GM18870 (cell line): ENCODE measurements at regions not wholly inside any gene's neighbourhood (a gene's known extent, or its start where the extent isn't known, plus 50 kb on each side); places are given as distances from the start of the nearest gene placed in this dataset.
"Not testable (repeated sequence)": the region's sequence is repeated elsewhere in the genome, so short reads cannot be mapped to it uniquely, and the experiment has no call there.

Experiments
- ATAC-seq: cut with Tn5 transposase; IDR thresholded peaks from one replicate; pipeline ENCODE4 v1.9.1; 2021; ENCODE audit warnings: moderate library complexity; ENCODE audit not compliant: unreplicated experiment

DNA sequence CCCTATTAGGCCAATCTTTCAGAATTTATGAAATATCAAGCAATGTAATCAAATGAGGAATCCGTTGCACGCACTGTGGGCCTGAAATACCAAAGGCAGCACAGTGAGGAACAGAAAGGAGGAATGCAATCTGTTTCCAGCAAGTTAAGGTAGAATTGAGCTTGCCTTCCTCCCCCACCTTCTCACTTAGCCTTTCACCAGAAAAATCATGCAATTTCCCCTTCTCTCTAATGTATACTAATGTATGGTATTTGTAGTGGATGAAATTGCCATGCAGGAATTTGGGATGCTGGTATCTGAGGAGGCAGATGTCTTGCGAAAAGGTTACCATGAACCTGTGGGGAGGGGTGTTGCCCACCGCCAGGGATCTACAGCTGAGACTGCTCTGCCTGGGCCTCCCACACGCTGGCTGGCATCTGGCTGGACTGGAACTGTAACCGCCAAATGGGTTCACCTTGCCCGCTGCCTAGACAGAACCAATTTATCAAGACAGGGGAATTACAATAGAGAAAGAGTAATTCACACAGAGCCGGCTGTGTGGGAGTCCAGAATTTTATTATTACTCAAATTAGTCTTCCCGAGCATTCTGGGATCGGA lies 222.4 kb upstream of the MYLIP start:
- ATAC-seq: no peak

DNA sequence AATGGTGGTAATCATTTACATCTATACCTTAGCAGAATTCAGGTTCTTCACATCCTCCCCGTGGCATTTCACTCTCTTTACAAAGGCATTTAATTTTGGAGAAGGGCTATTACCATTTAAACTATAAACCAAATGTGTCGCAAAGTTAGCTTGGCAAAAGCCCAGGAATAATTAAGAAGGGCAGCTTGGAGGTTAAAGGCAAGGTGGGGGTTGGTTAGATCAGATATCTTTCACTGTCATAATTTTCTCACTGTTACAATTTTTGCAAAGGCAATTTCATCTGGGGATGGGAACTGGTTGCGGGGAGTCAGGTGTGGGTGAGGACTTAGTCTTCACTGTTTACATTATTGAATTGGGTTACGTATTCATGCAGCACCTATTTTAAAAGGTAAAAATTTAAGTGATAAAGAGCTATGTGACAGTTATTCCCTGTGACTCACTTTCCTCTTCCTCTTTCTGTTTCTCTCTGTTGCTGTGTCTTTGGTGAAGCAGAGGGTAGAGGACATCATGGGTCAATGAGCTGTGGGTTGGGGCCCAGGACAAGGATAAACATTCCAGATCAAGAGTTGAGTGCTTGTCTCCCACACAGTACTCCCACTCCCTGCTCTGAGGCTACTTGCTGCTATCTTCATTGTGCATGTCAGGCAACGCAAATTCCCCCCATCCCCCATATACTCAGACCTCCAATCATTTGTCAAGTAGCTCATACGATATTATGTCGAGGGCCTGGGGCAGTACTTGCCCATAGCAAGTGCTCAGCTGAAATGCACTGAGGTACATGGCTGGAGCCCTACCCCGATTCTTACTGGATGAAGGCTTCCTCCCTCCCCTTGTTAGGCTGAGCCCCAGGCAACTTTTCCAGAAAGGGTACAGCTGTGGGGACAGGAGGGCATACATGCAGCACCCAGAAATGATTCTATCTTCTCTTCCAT lies 223.1 kb upstream of the MYLIP start:
- no peak for ATAC-seq

DNA sequence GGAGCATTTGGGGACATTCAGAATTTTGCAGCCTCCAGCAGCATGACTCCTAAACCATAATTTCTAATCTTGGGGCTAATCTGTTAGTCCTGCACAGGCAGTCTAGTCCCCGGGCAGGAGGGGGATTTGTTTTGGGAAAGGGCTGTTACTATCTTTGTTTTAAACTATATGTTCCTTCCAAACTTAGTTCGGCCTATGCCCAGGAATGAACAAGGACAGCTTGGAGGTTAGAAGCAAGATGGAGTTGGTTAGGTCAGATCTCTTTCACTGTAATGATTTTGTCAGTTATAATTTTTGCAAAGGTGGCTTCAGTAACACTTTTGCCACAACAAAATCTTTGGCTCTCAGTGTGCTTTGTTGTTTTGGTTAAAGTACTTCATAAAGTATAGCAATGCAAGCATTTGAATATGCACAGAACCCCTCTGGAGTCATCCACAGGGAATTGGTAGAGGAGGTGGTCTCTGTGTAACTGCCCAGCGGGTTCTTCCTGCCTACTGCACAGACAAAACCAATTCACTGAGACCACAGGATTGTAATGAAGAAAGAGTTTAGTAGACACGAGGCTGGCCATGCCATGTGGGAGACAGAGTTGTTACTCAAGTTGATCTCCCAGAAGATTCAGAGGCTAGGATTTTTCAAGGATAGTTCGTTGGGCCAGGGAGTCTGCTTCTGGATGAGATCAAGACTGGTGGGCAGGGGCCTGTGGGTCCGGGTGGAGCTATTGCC lies 224.1 kb upstream of the MYLIP start:
- no peak for ATAC-seq

DNA sequence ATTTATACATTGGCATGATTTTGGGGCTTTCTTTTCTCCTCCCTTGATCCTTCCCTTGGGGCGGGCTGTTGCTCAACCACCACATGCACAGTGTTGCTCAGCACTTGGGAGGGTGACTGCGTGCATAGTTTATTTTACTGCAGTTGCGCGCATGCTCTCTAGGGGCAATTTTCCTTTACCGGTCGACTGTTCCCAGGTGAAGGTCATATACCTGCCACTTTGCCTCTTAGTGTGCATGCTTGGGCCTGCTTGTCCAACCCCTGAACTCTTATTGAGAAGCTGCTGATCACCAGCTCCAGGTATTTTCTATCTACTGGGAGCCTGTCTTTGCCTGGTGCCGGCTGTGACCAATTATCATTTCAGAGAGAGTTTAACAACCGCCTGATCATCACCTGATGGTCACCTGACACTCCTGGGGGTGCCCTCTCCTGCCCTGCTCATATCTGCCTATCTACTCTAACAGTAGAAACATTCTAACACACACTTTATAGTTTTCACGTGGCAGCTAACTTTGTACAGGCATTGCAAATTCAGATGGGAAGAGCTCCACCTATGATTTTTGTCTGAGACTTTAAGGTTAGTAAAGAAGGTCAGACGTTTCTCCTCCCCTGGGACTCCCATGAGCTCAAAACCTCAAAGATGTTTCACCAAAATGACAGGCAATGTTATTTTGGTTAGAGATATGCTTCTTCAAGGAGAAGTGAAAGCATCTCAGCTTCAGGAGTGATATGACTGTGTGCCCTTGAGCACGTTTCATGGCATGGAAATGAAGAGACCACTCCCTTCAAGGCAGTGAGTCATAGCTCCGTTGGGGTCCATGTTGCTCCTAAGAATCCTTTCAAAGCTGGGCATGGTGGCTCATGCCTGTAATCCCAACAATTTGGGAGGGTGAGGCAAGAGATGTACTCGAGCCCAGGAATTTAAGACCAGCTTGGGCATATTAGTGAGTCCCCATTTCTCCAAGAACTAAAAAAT lies 227.5 kb upstream of the MYLIP start:
- ATAC-seq: peak; percentile 90

DNA sequence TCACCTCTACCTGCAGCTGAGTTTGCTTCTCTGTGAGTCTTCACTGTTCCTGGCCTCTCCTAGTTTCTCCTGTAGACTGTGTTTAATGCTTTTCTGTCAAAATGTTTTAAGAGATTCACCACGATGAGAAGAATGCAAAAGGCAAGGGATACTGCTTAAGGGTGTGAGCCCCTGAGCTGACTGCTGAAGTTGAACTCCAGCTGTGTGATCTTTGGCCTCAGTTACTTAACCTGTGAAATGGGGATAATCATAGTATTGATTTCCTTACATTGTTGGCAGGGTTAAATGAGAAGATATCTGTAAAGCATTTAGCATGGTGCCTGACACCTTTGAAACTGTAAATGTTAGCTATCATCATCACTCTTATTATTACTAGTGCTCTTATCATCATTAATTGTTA lies 230.2 kb upstream of the MYLIP start:
- no peak for ATAC-seq

DNA sequence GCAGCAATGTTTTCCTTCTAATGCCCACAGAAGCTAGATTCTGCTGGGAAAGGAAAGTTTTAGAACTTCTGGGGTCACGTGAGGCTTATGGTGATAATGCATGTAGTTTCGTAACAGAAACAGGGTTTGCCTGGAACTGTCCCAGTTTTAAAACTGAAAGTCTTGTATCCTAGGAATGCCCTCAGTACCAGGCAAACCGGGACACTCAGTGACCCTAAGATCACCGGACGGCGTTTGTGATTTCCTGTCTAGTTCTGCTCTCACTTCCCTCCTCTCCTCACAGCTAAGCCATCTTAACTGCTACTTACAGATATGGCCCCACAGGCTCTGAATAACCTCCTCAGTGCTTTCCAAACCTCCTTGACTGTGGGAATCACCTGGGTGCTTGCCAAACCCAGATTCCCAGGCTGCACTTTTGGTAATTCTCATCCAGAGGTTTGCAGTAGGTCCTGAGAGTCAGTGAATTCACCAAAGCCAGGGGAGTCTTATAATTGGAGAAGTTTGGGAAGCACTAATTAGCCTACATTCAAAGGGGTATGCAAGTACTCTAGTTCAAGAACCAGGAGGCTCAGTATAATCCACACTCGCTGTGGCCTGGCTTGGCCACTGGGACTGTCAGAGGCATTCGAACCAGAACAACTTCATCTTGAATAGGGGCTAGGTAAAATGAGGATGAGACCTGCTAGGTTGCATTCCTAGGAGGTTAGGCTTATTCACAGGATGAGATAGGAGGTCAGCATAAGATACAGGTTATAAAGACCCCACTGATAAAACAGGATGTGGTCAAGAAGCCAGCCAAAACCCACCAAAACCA lies 231.6 kb upstream of the MYLIP start:
- ATAC-seq: no peak

DNA sequence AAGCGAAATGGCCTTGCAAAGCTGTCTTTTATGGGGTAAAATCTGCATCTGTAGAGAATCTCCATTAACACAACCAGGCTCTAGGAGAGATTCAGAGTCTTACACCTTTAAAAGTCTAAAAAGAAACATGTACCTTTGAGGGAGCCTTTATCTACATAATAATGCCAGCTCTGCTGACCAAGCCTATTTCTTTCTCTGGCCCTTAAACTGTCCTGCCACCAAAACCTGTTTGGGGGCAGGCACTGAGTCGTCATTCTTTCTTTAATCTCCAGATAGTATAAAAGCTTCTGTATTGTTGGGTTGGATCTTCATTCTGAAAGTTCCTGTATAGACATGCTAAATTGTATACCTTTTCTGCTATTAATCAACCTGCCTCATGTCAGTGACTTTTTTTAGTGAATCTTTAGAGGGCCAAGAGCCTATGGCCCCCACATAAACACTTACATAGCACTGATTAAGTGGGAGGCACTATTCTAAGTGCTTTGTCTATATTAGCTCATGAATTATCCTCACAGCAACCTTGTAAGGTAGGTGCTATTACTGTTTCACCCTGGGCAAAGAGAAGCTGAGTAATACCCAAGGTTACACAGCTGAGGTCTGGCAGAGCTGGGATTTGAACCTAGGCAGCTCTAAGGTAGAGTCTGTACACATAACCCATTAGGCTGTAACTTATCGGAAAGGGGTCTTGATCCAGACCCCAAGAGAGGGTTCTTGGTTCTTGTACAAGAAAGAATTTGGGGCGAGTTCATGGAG lies 232.3 kb upstream of the DTNBP1 start:
- no peak for ATAC-seq

DNA sequence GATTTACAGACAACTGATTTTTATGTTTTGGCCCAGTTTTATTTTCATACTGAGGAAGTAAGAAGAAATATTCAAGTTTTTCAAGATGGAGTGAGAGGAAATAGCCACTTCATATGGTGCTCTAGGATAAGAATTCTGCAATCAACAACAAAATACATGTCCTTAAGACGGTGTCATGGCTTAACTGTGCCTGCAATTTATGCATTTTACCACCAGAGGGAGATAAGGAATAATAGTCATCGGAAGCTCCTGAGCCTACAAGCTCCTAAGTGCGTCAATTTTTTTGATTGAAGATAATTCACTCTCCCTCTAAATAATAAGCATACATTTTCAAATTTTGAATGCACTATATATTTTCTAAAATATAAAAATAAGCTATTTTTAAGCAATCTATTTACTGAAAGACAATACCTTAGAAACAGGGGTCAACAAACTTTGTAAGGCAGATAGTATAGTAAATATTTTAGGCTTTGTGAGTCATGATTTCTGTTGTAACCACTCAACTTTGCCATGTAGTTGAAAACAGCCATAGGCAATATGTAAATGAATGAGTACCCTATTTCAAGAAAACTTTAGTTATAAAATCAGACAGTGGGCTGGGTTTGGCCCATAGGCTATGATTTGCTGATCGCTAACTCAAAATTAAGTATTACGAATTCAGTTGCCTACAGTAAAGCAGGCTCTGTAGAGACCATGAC lies 230.9 kb upstream of the DTNBP1 start:
- no peak for ATAC-seq

DNA sequence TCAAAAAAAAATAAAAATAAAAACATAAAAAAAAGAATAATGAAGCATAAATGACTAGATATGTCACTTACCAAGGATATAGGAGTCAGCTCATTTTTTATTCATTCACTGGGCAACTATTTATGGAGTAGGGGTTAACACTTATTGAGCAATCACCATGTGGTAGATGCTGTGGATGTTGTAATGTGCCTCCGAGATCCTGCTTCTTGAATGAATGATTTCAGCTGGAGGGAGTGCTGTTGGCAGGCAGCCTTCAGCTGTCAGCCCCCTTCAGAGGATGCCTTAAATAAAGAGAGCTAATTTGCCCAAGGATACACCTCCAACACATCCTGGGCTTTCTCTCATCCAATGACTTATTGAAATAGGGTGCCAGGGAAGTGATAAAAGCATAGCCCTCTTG lies 229.5 kb upstream of the DTNBP1 start:
- no peak for ATAC-seq

DNA sequence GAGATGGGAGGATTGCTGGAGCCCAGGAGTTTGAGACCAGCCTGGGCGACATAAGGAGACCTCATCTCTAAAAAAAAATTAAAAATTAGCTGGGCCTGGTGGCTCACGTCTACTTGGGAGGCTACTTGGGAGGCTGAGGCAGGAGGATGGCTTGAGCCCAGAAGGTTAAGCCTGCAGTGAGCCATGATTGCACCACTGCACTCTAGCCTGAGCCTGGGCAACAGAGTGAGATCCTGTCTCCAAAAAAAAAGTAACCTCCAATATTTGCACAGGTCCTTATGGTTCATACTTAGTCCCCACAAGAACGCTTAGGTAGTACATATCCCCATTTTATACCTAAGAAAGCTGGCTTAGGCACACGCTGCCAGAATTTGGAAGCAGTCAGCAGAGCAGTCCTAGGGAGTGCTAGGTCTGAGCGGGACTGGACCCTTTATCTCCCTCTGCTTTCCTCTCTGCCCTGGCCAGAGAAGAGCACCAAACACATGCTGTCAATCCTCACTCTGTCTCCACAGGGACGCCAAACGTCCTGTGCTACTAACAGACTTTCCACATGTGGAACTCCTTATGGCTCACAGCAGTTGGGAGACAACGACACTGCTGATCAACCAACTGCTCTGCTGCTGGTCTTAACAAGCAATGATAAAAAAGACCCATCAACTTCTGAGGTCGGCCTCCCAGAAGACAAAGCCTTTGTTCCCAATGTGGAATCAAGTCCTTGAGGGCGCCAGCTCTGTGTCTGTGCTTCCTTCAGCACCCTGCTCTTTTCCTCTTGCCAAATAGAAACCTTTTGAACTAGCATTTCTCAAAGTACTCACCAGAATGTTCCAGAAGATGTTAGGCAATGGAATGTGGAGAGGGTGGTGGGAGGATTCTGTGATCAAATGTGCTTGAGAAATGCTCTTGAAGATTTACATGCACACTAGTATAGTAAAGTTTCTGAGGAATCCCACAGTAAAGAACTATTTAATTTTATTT lies 226.3 kb upstream of the DTNBP1 start:
- ATAC-seq: no peak

DNA sequence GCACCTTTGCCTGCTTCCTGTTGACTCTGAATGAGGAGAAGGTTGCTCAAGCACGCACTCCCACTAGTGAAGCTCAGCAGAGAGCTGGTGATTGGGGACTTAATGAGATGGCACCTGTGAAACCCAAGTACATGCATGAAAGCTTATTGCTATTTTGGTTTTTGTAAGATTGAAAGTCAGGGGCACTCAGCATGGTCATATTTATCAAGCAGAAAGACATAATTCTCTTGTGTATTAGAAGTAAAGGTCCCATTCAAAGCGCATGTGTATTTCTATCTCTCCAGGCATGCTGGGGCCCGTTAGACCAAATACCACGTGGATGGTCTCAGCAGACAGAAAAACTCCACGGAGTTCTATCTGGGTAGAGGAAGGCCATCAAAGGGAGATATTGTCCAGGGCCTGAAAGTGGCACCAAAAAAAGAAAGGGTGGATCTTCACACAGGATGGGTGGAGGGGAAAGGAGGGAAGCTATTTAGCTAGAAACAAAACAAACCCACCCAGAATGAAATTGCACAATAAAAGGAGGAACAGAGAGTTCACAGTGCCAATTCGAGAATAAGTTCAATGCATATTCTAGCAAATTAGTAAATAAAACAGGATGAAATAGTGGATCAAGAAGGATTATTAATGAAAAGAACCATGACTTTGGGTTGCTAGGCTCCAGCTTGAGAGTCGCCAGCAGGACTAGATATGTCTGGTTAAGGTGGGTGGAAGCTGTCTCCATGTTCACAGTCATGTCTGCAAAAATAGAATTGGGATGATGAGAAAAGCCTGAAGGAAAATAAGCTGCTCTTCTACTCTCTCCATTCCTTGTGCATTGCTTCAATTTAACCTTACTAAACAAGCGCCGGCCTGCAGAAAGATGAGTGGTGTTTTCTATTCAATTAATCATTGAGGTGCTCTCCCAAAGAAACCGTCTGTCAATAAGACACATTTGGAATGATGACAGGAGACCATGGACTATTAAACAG lies 224.9 kb upstream of the DTNBP1 start:
- ATAC-seq: no peak

DNA sequence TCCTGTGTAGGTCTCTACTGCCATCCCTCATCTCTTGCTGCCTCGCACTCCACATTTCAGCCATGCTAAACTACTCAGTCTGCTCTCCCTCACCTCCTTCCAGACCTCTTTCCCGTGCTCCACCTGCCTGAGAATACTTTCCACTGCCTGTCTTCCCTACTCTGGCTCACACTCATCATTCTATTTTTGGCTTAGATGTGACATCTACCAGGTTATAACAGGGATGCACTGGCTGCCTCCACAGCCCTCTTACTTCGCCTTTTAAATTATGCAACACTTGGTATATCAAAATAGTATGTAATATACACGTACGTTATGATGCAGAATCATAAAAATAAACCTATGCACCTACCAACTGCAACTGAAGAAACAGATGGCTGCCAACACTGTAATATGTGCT lies 222.8 kb upstream of the DTNBP1 start:
- ATAC-seq: no peak

DNA sequence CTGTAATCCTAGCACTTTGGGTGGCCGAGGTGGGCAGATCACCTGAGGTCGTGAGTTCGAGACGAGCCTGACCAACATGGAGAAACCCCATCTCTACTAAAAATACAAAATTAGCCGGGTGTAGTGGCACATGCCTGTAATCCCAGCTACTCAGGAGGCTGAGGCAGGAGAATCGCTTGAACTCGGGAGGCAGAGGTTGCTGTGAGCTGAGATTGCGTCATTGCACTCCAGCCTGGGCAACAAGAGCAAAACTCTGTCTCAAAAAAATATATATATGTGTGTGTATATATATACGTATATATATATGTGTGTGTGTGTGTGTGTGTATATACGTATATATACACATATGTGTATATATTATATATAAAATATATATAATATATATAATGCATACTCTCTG lies 220.8 kb upstream of the DTNBP1 start:
- not testable (repeated sequence) for ATAC-seq

DNA sequence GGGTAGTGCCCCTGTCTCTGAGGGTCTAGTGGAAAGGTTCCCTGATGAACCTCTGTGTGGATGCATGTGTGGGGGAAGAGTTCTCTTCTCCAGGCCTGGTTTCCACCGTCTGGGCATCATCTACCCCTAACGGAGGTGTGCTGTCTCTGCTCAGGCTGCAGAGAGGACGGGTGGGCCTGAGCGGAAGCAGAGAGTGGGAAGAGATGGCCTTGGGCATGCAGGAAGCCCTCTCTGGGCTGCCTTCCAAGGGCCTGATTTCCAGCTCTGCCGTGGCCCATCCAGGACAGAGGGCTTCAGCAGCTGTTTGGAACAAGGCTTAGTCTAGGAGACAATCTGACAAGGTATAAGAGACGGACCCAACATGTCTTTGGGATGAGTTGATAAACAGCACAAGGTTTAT lies 220.1 kb upstream of the DTNBP1 start:
- no peak for ATAC-seq

DNA sequence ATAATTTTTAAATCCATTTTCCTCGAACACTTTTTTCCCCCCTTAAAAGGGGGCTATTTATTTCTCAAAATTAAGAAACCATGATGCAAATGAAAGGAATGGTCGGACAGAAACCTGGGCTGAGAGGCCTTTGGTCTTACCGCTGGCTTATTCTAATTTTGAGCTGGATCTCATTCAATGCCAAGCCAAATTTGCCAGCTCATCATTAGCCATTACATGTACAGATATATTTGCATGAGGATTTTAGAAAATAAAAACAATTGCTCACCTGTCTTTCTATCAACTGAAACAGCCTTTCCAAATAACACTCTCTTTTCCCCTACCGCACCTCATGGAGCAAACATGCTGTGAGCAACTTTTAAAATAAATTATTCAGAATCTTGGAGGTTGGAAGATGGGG lies 219.5 kb upstream of the DTNBP1 start:
- no peak for ATAC-seq

DNA sequence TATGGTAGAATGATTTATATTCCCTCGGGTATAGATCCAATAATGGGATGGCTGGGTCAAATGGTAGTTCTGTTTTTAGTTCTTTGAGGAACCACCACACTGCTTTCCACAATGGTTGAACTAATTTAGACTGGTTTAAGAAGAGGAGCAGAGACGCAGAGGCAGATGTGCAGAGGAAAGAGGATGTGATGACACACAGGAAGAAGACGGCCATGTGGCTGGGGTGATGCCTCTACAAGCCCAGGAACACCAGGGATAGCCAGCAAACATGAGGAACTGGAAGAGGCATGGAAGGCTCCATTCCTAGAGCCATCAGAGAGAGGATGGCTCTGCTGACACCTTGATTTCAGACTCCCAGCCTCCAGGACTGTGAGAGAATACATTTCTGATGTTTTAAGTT lies 218.3 kb upstream of the DTNBP1 start:
- ATAC-seq: no peak
